Ishikawa (cell line): ENCODE measurements at regions not wholly inside any gene's neighbourhood (a gene's known extent, or its start where the extent isn't known, plus 50 kb on each side); places are given as distances from the start of the nearest gene placed in this dataset.

Experiments
- REST ChIP-seq: IDR thresholded peaks from 2 replicates; pipeline ENCODE4 v1.6.1; 2012; ENCODE audit warnings: low read depth, mild to moderate bottlenecking
- TAF1 ChIP-seq: IDR thresholded peaks from 2 replicates; pipeline ENCODE4 v1.6.1; 2012; ENCODE audit warnings: low read depth, mild to moderate bottlenecking
- YY1 ChIP-seq: IDR thresholded peaks from 2 replicates; pipeline ENCODE4 v1.6.1; 2012; ENCODE audit warnings: low read depth

- no peak for TF ChIP-seq REST
- TF ChIP-seq YY1, result no peak
- TF ChIP-seq TAF1, result no peak
These were observed 167.4 kb upstream of the BMP2 start for GRCh38 chr20:6599876-6600735.
